H1 (cell line): ENCODE measurements at regions not wholly inside any gene's neighbourhood (a gene's known extent, or its start where the extent isn't known, plus 50 kb on each side); places are given as distances from the start of the nearest gene placed in this dataset.

ENCODE experiments used
- CTCF ChIA-PET: fragments of 300-600 bp; sonication (Branson Sonifier 250); formaldehyde crosslinking; loops from one replicate; lab custom pipeline; 2021; ENCODE audit not compliant: partially characterized antibody; lab: Charles Lee
- POLR2A ChIA-PET: fragments of 300-600 bp; sonication (Branson Sonifier 250); formaldehyde crosslinking; loops from one replicate; lab custom pipeline; 2021; ENCODE audit warnings: inconsistent platforms; ENCODE audit not compliant: partially characterized antibody; lab: Charles Lee
- DNase-seq, 2 experiments: peaks; one replicate each; pipeline versions ENCODE4 v3.0.0 to v3.0.0-alpha.2; 2010 to 2022; ENCODE audit warnings: low spot score in 2 of 2, low read depth in 1 of 2, mixed read lengths in 1 of 2
- FAIRE-seq: peaks from 2 replicates; lab custom pipeline; 2011; peaks lifted over from hg19 to GRCh38; lab: Jason Lieb, UNC
- H2AFZ ChIP-seq: 2 replicates; pipeline ENCODE4 v1.8.1; 2012; ENCODE audit warnings: low read length, inconsistent platforms
- H2AK5ac ChIP-seq: 2 replicates; pipeline ENCODE4 v1.6.1; 2013; ENCODE audit warnings: low read depth, low read length
- H2BK120ac ChIP-seq: replicated peaks from 2 replicates; pipeline ENCODE3; 2013; ENCODE audit warnings: low read depth, low read length, inconsistent platforms
- H2BK12ac ChIP-seq: 2 replicates; pipeline ENCODE4 v1.6.1; 2013; ENCODE audit warnings: low read depth, low read length
- H2BK15ac ChIP-seq: 2 replicates; pipeline ENCODE4 v1.6.1; 2013; ENCODE audit warnings: low read length
- H2BK20ac ChIP-seq: 2 replicates; pipeline ENCODE4 v1.6.1; 2013; ENCODE audit warnings: low read length
- H2BK5ac ChIP-seq: 2 replicates; pipeline ENCODE4 v1.6.1; 2013; ENCODE audit warnings: low read depth, low read length
- H3K14ac ChIP-seq: 2 replicates; pipeline ENCODE4 v1.6.1; 2013; ENCODE audit warnings: inconsistent platforms; ENCODE audit not compliant: insufficient read length
- H3K18ac ChIP-seq: 2 replicates; pipeline ENCODE4 v1.6.1; 2013; ENCODE audit warnings: low read length; ENCODE audit errors: extremely low read depth
- H3K23ac ChIP-seq: 2 replicates; pipeline ENCODE4 v1.6.1; 2013; ENCODE audit warnings: inconsistent platforms; ENCODE audit not compliant: insufficient read length
- H3K23me2 ChIP-seq: 2 replicates; pipeline ENCODE4 v1.6.1; 2013; ENCODE audit warnings: low read depth, low read length
- H3K27ac ChIP-seq: 2 replicates; pipeline ENCODE4 v1.6.1; 2011; ENCODE audit warnings: low read depth, low read length, inconsistent platforms
- H3K27me3 ChIP-seq, 4 experiments: replicated peaks in 1 of 4; 1 replicate in 1 of 4; 2 replicates in 3 of 4; pipeline versions ENCODE4 v1.6.1 to v1.8.1; 2011 to 2013; ENCODE audit warnings: low read length in 3 of 4, mild to moderate bottlenecking in 3 of 4, inconsistent platforms in 2 of 4, mixed read lengths in 2 of 4, moderate library complexity in 1 of 4; ENCODE audit not compliant: control insufficient read depth in 3 of 4, insufficient read depth in 3 of 4; ENCODE audit errors: extremely low read depth in 1 of 4
- H3K36me3 ChIP-seq, 4 experiments: 2 replicates each; pipeline versions ENCODE4 v1.6.1 to v1.8.1; 2011 to 2013; ENCODE audit warnings: mild to moderate bottlenecking in 4 of 4, low read length in 3 of 4, moderate library complexity in 2 of 4, control low read depth in 1 of 4, inconsistent platforms in 1 of 4; ENCODE audit not compliant: insufficient read depth in 4 of 4, control insufficient read depth in 2 of 4
- H3K4ac ChIP-seq: replicated peaks from 2 replicates; pipeline ENCODE3; 2013; ENCODE audit warnings: low read length, low read depth, mixed read lengths, inconsistent platforms; ENCODE audit not compliant: insufficient read length
- H3K4me1 ChIP-seq, 4 experiments: replicated peaks in 1 of 4; 1 replicate in 1 of 4; 2 replicates in 3 of 4; pipeline versions ENCODE4 v1.6.1 to v1.8.1; 2011 to 2013; ENCODE audit warnings: low read length in 3 of 4, inconsistent platforms in 2 of 4, mixed read lengths in 1 of 4; ENCODE audit not compliant: insufficient read depth in 4 of 4, control insufficient read depth in 3 of 4
- H3K4me2 ChIP-seq, 2 experiments: 2 replicates each; pipeline versions ENCODE4 v1.6.1 to v1.8.1; 2011 to 2013; ENCODE audit warnings: low read depth in 2 of 2, low read length in 2 of 2, control low read depth in 1 of 2, inconsistent platforms in 1 of 2, mild to moderate bottlenecking in 1 of 2; ENCODE audit not compliant: insufficient read depth in 1 of 2
- H3K4me3 ChIP-seq, 4 experiments: fragments of 200-600, 300-600 bp in 1 of 4; sonication (generic), shearing (Covaris generic), sonication (Bioruptor Twin) in 1 of 4; 2 replicates each; pipeline versions ENCODE4 v1.5.1 to v1.8.1; 2011 to 2016; ENCODE audit warnings: low read length in 4 of 4, low read depth in 3 of 4, control low read depth in 2 of 4, inconsistent platforms in 2 of 4, mild to moderate bottlenecking in 2 of 4, mixed read lengths in 1 of 4, moderate library complexity in 1 of 4; ENCODE audit not compliant: insufficient read depth in 2 of 4; ENCODE audit errors: extremely low read depth in 1 of 4
- H3K56ac ChIP-seq: replicated peaks from 2 replicates; pipeline ENCODE3; 2013; ENCODE audit warnings: low read depth, mild to moderate bottlenecking, mixed read lengths, low read length, inconsistent platforms; ENCODE audit not compliant: insufficient read length
- H3K79me1 ChIP-seq: 2 replicates; pipeline ENCODE4 v1.6.1; 2013; ENCODE audit warnings: low read depth, low read length, control low read depth
- H3K79me2 ChIP-seq, 2 experiments: 2 replicates each; pipeline versions ENCODE4 v1.6.1 to v1.8.1; 2012 to 2013; ENCODE audit warnings: low read length in 2 of 2, mild to moderate bottlenecking in 2 of 2, inconsistent platforms in 1 of 2; ENCODE audit not compliant: insufficient read depth in 2 of 2, control insufficient read depth in 1 of 2
- H3K9ac ChIP-seq, 4 experiments: replicated peaks in 1 of 4; 1 replicate in 1 of 4; 2 replicates in 3 of 4; pipeline versions ENCODE4 v1.6.1 to v1.8.1; 2011 to 2013; ENCODE audit warnings: low read depth in 3 of 4, low read length in 3 of 4, control low read depth in 2 of 4, mild to moderate bottlenecking in 2 of 4, moderate library complexity in 2 of 4, inconsistent platforms in 1 of 4; ENCODE audit errors: extremely low read depth in 1 of 4
- H3K9me3 ChIP-seq, 2 experiments: 2 replicates each; pipeline versions ENCODE4 v1.6.1 to v1.8.1; 2012 to 2013; ENCODE audit warnings: mild to moderate bottlenecking in 2 of 2, moderate library complexity in 2 of 2, control low read depth in 1 of 2, inconsistent platforms in 1 of 2, low read depth in 1 of 2, low read length in 1 of 2, mixed read lengths in 1 of 2; ENCODE audit not compliant: insufficient read depth in 2 of 2
- H4K20me1 ChIP-seq, 2 experiments: replicated peaks in 1 of 2; 2 replicates each; pipeline versions ENCODE3 to v1.8.1; 2011 to 2013; ENCODE audit warnings: inconsistent platforms in 2 of 2, low read length in 2 of 2, mild to moderate bottlenecking in 1 of 2; ENCODE audit not compliant: insufficient read depth in 2 of 2, control insufficient read depth in 1 of 2
- H4K5ac ChIP-seq: 2 replicates; pipeline ENCODE4 v1.6.1; 2013; ENCODE audit warnings: low read length, low read depth, mixed read lengths, inconsistent platforms; ENCODE audit not compliant: insufficient read length
- H4K8ac ChIP-seq: 2 replicates; pipeline ENCODE4 v1.8.0; 2013; ENCODE audit warnings: mild to moderate bottlenecking, moderate library complexity, low read length, inconsistent platforms; ENCODE audit not compliant: insufficient read depth; ENCODE audit errors: extremely low read depth
- H4K91ac ChIP-seq: replicated peaks from 2 replicates; pipeline ENCODE3; 2013; ENCODE audit warnings: low read length, mixed read lengths, inconsistent platforms; ENCODE audit not compliant: insufficient read length
- CEBPB ChIP-seq: IDR thresholded peaks from 2 replicates; pipeline ENCODE4 v1.6.1; 2012; ENCODE audit warnings: low read depth, low read length
- CREB1 ChIP-seq: IDR thresholded peaks from 2 replicates; pipeline ENCODE4 v1.6.1; 2012; ENCODE audit warnings: inconsistent platforms
- CTBP2 ChIP-seq: IDR thresholded peaks from 2 replicates; pipeline ENCODE4 v1.7.0; 2011; ENCODE audit warnings: borderline replicate concordance, mild to moderate bottlenecking, moderate library complexity, mixed read lengths, low read length; ENCODE audit not compliant: insufficient read depth, insufficient read length
- EP300 ChIP-seq, 2 experiments: IDR thresholded peaks; 1 replicate in 1 of 2; 2 replicates in 1 of 2; pipeline ENCODE4 v1.6.1; 2011 to 2012; ENCODE audit warnings: low read depth in 2 of 2, low read length in 2 of 2, mild to moderate bottlenecking in 2 of 2, borderline replicate concordance in 1 of 2, inconsistent platforms in 1 of 2, moderate library complexity in 1 of 2
- KDM4A ChIP-seq: IDR thresholded peaks from one replicate; pipeline ENCODE4 v1.7.1; 2012; ENCODE audit warnings: low read depth, mild to moderate bottlenecking, moderate library complexity, low read length, inconsistent platforms; ENCODE audit not compliant: severe bottlenecking
- KDM5A ChIP-seq: fragments of 200-600 bp; IDR thresholded peaks from 2 replicates; pipeline ENCODE4 v1.7.1; 2012; ENCODE audit warnings: mild to moderate bottlenecking, low read length, inconsistent platforms, mixed read lengths
- RNF2 ChIP-seq: fragments of 200-900, 300-1000 bp; sonication (generic); IDR thresholded peaks from 2 replicates; pipeline ENCODE4 v1.7.1; 2016; ENCODE audit warnings: borderline replicate concordance, low read depth, mild to moderate bottlenecking, antibody characterized with exemption, low read length; ENCODE audit not compliant: poor library complexity, severe bottlenecking; ENCODE audit errors: missing control alignments
- RXRA ChIP-seq: IDR thresholded peaks from 2 replicates; pipeline ENCODE4 v1.6.1; 2011; ENCODE audit warnings: low read depth, mild to moderate bottlenecking, low read length, moderate library complexity; ENCODE audit not compliant: insufficient read depth
- SAP30 ChIP-seq: fragments of 300-600 bp; sonication (generic); IDR thresholded peaks from 2 replicates; pipeline ENCODE4 v1.7.1; 2012; ENCODE audit warnings: low read length, moderate library complexity, mild to moderate bottlenecking, inconsistent platforms; ENCODE audit not compliant: insufficient read depth, insufficient replicate concordance
- SIN3A ChIP-seq, 2 experiments: IDR thresholded peaks in 1 of 2; conservative IDR thresholded peaks in 1 of 2; 2 replicates each; pipeline ENCODE4 v1.6.1; 2011 to 2012; ENCODE audit warnings: low read length in 2 of 2, improper control_type of control experiment in 1 of 2, low read depth in 1 of 2, mild to moderate bottlenecking in 1 of 2
- SP2 ChIP-seq: IDR thresholded peaks from 2 replicates; pipeline ENCODE4 v1.6.1; 2012; ENCODE audit warnings: mild to moderate bottlenecking, low read length, inconsistent platforms
- TCF12 ChIP-seq: IDR thresholded peaks from 2 replicates; pipeline ENCODE4 v1.6.1; 2011; ENCODE audit warnings: low read depth, mild to moderate bottlenecking, low read length
- YY1 ChIP-seq: IDR thresholded peaks from 2 replicates; pipeline ENCODE4 v1.6.1; 2011; ENCODE audit warnings: low read depth, mild to moderate bottlenecking, low read length
- WGBS, 2 experiments: shearing (Covaris generic) in 1 of 2; methylation state at CpG; one replicate each; pipeline versions ENCODE4 v1.1.6 to v1.1.7; 2013 to 2015; ENCODE audit warnings: low lambda C conversion rate in 2 of 2, mixed read lengths in 2 of 2, inconsistent platforms in 1 of 2, low coverage in 1 of 2, missing lambda C conversion rate in 1 of 2; ENCODE audit not compliant: insufficient replicate concordance in 2 of 2, insufficient coverage in 1 of 2, insufficient read length in 1 of 2; ENCODE audit errors: extremely low coverage in 1 of 2, missing lambda C conversion rate in 1 of 2; 5-methylcytosine and 5-hydroxymethylcytosine counted together
- TF ChIP-seq, protein P1 (sequence below): IDR thresholded peaks from 2 replicates; pipeline ENCODE4 v1.6.1; 2012; ENCODE audit warnings: inconsistent platforms

DNA sequence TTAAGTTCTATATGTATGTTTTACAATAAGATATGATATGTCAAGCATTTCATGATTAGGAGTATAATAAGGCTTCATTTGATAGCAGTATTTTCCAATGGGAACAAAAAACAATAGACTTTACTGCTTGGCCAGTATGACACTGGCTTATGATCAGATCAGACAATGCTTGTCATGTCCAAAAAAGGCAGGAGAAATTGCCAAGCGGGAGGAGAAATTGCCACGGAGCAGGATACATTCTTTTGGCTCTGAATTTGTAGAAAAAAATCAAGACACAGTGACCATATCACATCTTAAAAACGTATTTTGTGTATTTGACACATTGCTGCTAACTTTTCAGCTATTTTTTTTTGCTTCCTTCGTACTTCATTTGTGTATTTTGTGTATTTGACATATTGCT, 404.1 kb downstream of the CNTNAP4 start:
- H4K91ac ChIP-seq = no peak overlapping the region
- H3K9me3 ChIP-seq = no peaks in the 10 kb centered on the region
- DNase-seq (no peak), FAIRE-seq (no peak)
- no peaks in the 10 kb centered on the region for H3K79me1 ChIP-seq
- H4K5ac ChIP-seq = no peak overlapping the region
- no peak overlapping the region for H3K4me2 ChIP-seq
- no peaks in the 10 kb centered on the region for H3K36me3 ChIP-seq
- no peak overlapping the region for H3K27ac ChIP-seq
- H3K4me3 ChIP-seq = no peak overlapping the region
- no peak overlapping the region for H3K56ac ChIP-seq
- H2BK120ac ChIP-seq = no peak overlapping the region
- H3K14ac ChIP-seq = no peak overlapping the region
- no peak overlapping the region for H3K18ac ChIP-seq
- no peaks in the 10 kb centered on the region for H3K79me2 ChIP-seq
- H3K4me1 ChIP-seq = peaks cover 0 to 9% (median 3%) of the 10 kb centered on the region in 4 experiments; a peak in 4 of 7 replicates
- no peaks in the 10 kb centered on the region for H3K23me2 ChIP-seq
- H2BK15ac ChIP-seq = no peak overlapping the region
- WGBS, 2 experiments = 90% methylated on average over 4 of the region's 4 CpGs; no CpG with 5 or more reads in 1 of the 2 experiments
- no peak overlapping the region for H2BK5ac ChIP-seq
- no peak overlapping the region for H2BK20ac ChIP-seq
- ChIA-PET CTCF (interaction anchor here (1.6 kb wide), 1 partner anchor 489 kb away, joined by 3 read pairs; no protein-coding TSS in a partner anchor), POLR2A (no interaction called here)
- H3K9ac ChIP-seq = no peak overlapping the region
- H4K20me1 ChIP-seq = no peaks in the 10 kb centered on the region
- no peak overlapping the region for H3K23ac ChIP-seq
- H4K8ac ChIP-seq = no peak overlapping the region
- no peak overlapping the region for H2AFZ ChIP-seq
- no peak overlapping the region for H2BK12ac ChIP-seq
- no peaks in the 10 kb centered on the region for H3K27me3 ChIP-seq
- H2AK5ac ChIP-seq = no peak overlapping the region
- H3K4ac ChIP-seq = no peak overlapping the region
- TF ChIP-seq CEBPB = no peak
- no peak for TF ChIP-seq SIN3A (conservative IDR thresholded peaks at IDR 0.05 in 1 of 2, IDR thresholded peaks at IDR 0.05 in 1 of 2; ENCODE audit: low read depth in 1 of 2, low read length in 2 of 2)
- TF ChIP-seq KDM4A = no peak
- TF ChIP-seq SAP30 = no peak
- TF ChIP-seq CTBP2 = no peak
- TF ChIP-seq, protein P1, sequence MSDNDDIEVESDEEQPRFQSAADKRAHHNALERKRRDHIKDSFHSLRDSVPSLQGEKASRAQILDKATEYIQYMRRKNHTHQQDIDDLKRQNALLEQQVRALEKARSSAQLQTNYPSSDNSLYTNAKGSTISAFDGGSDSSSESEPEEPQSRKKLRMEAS = no peak
- TF ChIP-seq EP300 (IDR thresholded peaks at IDR 0.05; ENCODE audit: borderline replicate concordance in 1 of 2, low read depth in 2 of 2, low read length in 2 of 2) = no peak
- no peak for TF ChIP-seq RXRA
- TF ChIP-seq KDM5A = no peak
- no peak for TF ChIP-seq SP2
- no peak for TF ChIP-seq RNF2
- TF ChIP-seq CREB1 = no peak
- no peak for TF ChIP-seq TCF12
- no peak for TF ChIP-seq YY1
